K562 (cell line): ENCODE measurements at regions not wholly inside any gene's neighbourhood (a gene's known extent, or its start where the extent isn't known, plus 50 kb on each side); places are given as distances from the start of the nearest gene placed in this dataset.

Source experiments
- ATAC-seq: fragments of 200-7000 bp; cut with Tn5 transposase; 3 replicates; pipeline ENCODE4 v1.9.1; 2020; ENCODE audit warnings: moderate library complexity
- BruUV-seq: library from RNA; stranded (reverse); fragments of 400-500 nt; replicated peaks from 2 replicates; lab custom pipeline; 2021; lab: Mats Ljungman, UMichigan
- CTCF ChIA-PET: fragments of 300-600 bp; formaldehyde crosslinking; extraction: SDS; loops from one replicate; lab custom pipeline; 2021; ENCODE audit warnings: low intra/inter-chr PET ratio; lab: Yijun Ruan, JAX
- POLR2A ChIA-PET: fragments of 300-600, 350-650 bp; sonication (Branson Sonifier 250); formaldehyde crosslinking; extraction: SDS; loops from one replicate; lab custom pipeline; 2021; ENCODE audit warnings: antibody characterized with exemption, inconsistent platforms; lab: Yijun Ruan, JAX
- DNase-seq, 4 experiments: peaks; one replicate each; pipeline versions ENCODE4 v3.0.0 to v3.0.0-alpha.2; 2011 to 2018; ENCODE audit warnings: low spot score in 3 of 4, mixed read lengths in 3 of 4; ENCODE audit errors: extremely low read depth in 1 of 4
- FAIRE-seq: peaks from 2 replicates; lab custom pipeline; 2011; peaks lifted over from hg19 to GRCh38; lab: Jason Lieb, UNC
- H2AFZ ChIP-seq: 2 replicates; pipeline ENCODE4 v1.6.0; 2011; ENCODE audit warnings: low read depth, low read length, control low read depth, inconsistent platforms
- H3K27ac ChIP-seq: fragments of 200-600 bp; 3 replicates; pipeline ENCODE4 v1.8.0; 2011; ENCODE audit warnings: low read depth, mild to moderate bottlenecking, control low read depth, inconsistent platforms, low read length, moderate library complexity, mixed read lengths; ENCODE audit errors: extremely low read depth
- H3K27me3 ChIP-seq, 2 experiments: fragments of 300-600 bp in 1 of 2; 2 replicates in 1 of 2; 3 replicates in 1 of 2; pipeline versions ENCODE4 v1.6.0 to v1.8.0; 2011; ENCODE audit warnings: inconsistent platforms in 2 of 2, low read length in 2 of 2, mild to moderate bottlenecking in 1 of 2, mixed read lengths in 1 of 2, moderate library complexity in 1 of 2; ENCODE audit not compliant: control insufficient read depth in 2 of 2, insufficient read depth in 2 of 2
- H3K36me3 ChIP-seq: fragments of 300-600 bp; 3 replicates; pipeline ENCODE4 v1.8.0; 2011; ENCODE audit warnings: mild to moderate bottlenecking, low read length, inconsistent platforms; ENCODE audit not compliant: control insufficient read depth, insufficient read depth
- H3K4me1 ChIP-seq, 2 experiments: fragments of 200-600 bp in 1 of 2; replicated peaks in 1 of 2; 2 replicates in 1 of 2; 3 replicates in 1 of 2; pipeline versions ENCODE4 v1.5.1 to v1.8.0; 2011; ENCODE audit warnings: inconsistent platforms in 2 of 2, low read length in 2 of 2, mild to moderate bottlenecking in 1 of 2, mixed read lengths in 1 of 2, moderate library complexity in 1 of 2; ENCODE audit not compliant: control insufficient read depth in 2 of 2, insufficient read depth in 2 of 2
- H3K4me2 ChIP-seq: 2 replicates; pipeline ENCODE4 v1.6.1; 2011; ENCODE audit warnings: low read length, control low read depth, inconsistent platforms, mixed read lengths; ENCODE audit not compliant: insufficient read depth
- H3K4me3 ChIP-seq: fragments of 200-600 bp; sonication (generic), shearing (Covaris generic); 2 replicates; pipeline ENCODE4 v1.5.1; 2016; ENCODE audit warnings: control low read depth, inconsistent platforms
- H3K79me2 ChIP-seq: fragments of 200-600 bp; 3 replicates; pipeline ENCODE4 v1.8.0; 2011; ENCODE audit warnings: low read length, inconsistent platforms; ENCODE audit not compliant: control insufficient read depth, insufficient read depth
- H3K9ac ChIP-seq, 2 experiments: 2 replicates each; pipeline versions ENCODE4 v1.6.0 to v1.6.1; 2011; ENCODE audit warnings: low read depth in 2 of 2, low read length in 2 of 2, control low read depth in 1 of 2, inconsistent platforms in 1 of 2, mild to moderate bottlenecking in 1 of 2, mixed read lengths in 1 of 2; ENCODE audit not compliant: insufficient read depth in 1 of 2
- H3K9me1 ChIP-seq: one replicate; pipeline ENCODE4 v1.6.0; 2011; ENCODE audit warnings: inconsistent platforms, mild to moderate bottlenecking, low read length, moderate library complexity; ENCODE audit not compliant: control insufficient read depth, insufficient read depth
- H3K9me3 ChIP-seq: replicated peaks from 2 replicates; pipeline ENCODE4 v1.5.1; 2011; ENCODE audit warnings: low read depth, low read length, inconsistent platforms; ENCODE audit not compliant: control insufficient read depth, insufficient read depth
- H4K20me1 ChIP-seq: replicated peaks from 2 replicates; pipeline ENCODE4 v1.6.1; 2011; ENCODE audit warnings: low read length, inconsistent platforms, mixed read lengths; ENCODE audit not compliant: control insufficient read depth, insufficient read depth
- E2F3 ChIP-seq: fragments of 250-450 bp; sonication (Bioruptor Pico); IDR thresholded peaks from 2 replicates; pipeline ENCODE4 v1.4.0; 2020; ENCODE audit warnings: mild to moderate bottlenecking
- KAT7 ChIP-seq: sonication (generic); formaldehyde crosslinking; IDR thresholded peaks from 2 replicates; pipeline ENCODE4 v1.8.0; 2022; ENCODE audit warnings: missing genetic modification reagents, mild to moderate bottlenecking, borderline replicate concordance
- NELFE ChIP-seq: IDR thresholded peaks from 2 replicates; pipeline ENCODE4 v1.6.1; 2011; ENCODE audit warnings: mild to moderate bottlenecking; ENCODE audit not compliant: insufficient read depth, insufficient read length
- POLR2AphosphoS2 ChIP-seq: IDR thresholded peaks from 2 replicates; pipeline ENCODE4 v1.6.1; 2012; ENCODE audit warnings: low read length, improper control_type of control experiment
- PTBP1 ChIP-seq: fragments of 200-400 bp; formaldehyde crosslinking; IDR thresholded peaks from 2 replicates; pipeline ENCODE4 v1.6.1; 2017; ENCODE audit warnings: low read depth, low read length
- TAF9B ChIP-seq: fragments of 450-650 bp; IDR thresholded peaks from 2 replicates; pipeline ENCODE4 v1.6.1; 2018; ENCODE audit warnings: mild to moderate bottlenecking; ENCODE audit not compliant: partially characterized antibody
- XRCC5 ChIP-seq: fragments of 200-400 bp; formaldehyde crosslinking; IDR thresholded peaks from 2 replicates; pipeline ENCODE4 v1.6.1; 2017; ENCODE audit warnings: low read depth, mild to moderate bottlenecking, low read length
- ZFP36 ChIP-seq: fragments of 150-350 bp; IDR thresholded peaks from 2 replicates; pipeline ENCODE4 v1.6.1; 2018; ENCODE audit warnings: low read length, low read depth; ENCODE audit not compliant: partially characterized antibody
- ZNF436 ChIP-seq: fragments of 250-450, 450-650 bp; sonication (Bioruptor Pico); formaldehyde crosslinking; IDR thresholded peaks from 2 replicates; pipeline ENCODE4 v1.7.0; 2020; ENCODE audit warnings: mild to moderate bottlenecking
- WGBS: fragments of 100-300 bp; shearing (Covaris generic); methylation state at CpG from one replicate; pipeline ENCODE4 v1.1.6; 2016; ENCODE audit warnings: low coverage, mixed read lengths; ENCODE audit not compliant: insufficient coverage; ENCODE audit errors: missing lambda C conversion rate; 5-methylcytosine and 5-hydroxymethylcytosine counted together
- in situ Hi-C: fragments of 300-500 bp; cut with MboI; formaldehyde crosslinking; loops from 4 replicates; pipeline ENCODE4 v1.15.0; 2018; ENCODE audit warnings: inconsistent platforms, mixed read lengths
- intact Hi-C: fragments of 100-400 bp; cut with micrococcal nuclease; formaldehyde crosslinking; loops from 2 replicates; pipeline ENCODE4 v1.14.2; 2022
- TF ChIP-seq, protein P1 (sequence below): sonication (generic); formaldehyde crosslinking; IDR thresholded peaks from 2 replicates; pipeline ENCODE4 v1.8.0; 2023; ENCODE audit warnings: mild to moderate bottlenecking, missing genetic modification reagents
- TF ChIP-seq, protein P2 (sequence below): fragments of 450-650 bp; formaldehyde crosslinking; IDR thresholded peaks from 2 replicates; pipeline ENCODE4 v1.4.0; 2020; ENCODE audit warnings: mild to moderate bottlenecking, moderate library complexity

DNA sequence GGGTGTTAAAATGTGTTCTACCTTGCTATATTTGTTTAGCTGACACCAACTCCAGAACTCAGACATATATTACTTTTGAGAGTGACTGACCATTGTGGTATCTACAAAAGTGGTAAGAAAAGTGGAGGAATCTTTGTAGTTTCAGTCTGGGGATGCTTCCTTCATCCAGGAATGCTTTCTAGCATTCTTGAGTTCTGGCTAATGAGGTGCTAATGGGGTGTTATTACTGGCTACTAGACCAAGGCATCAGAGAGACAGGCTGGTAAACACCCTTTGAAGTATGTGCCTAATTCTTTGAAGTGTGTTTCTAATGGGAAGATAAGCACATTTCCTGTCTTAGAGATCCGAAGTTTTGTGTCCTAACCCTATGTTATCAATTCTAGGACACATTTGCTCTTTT, 310.4 kb downstream of the SPRY1 start:
- FAIRE-seq (no peak), DNase-seq (no peak), ATAC-seq (no peak)
- H3K9ac ChIP-seq, result no peak overlapping the region
- TF ChIP-seq XRCC5 (no peak), PTBP1 (no peak), TAF9B (no peak)
- TF ChIP-seq, protein P1, sequence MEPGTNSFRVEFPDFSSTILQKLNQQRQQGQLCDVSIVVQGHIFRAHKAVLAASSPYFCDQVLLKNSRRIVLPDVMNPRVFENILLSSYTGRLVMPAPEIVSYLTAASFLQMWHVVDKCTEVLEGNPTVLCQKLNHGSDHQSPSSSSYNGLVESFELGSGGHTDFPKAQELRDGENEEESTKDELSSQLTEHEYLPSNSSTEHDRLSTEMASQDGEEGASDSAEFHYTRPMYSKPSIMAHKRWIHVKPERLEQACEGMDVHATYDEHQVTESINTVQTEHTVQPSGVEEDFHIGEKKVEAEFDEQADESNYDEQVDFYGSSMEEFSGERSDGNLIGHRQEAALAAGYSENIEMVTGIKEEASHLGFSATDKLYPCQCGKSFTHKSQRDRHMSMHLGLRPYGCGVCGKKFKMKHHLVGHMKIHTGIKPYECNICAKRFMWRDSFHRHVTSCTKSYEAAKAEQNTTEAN (CRISPR knock-in tag), result no peak
- no peak overlapping the region for H2AFZ ChIP-seq
- intact Hi-C loops (no loop called here), in situ Hi-C loops (no loop called here)
- no peaks in the 10 kb centered on the region for H3K36me3 ChIP-seq
- H3K4me1 ChIP-seq, result no peaks in the 10 kb centered on the region
- ChIA-PET CTCF (no interaction called here), POLR2A (no interaction called here)
- 0% methylated on average over 1 of the region's 1 CpG for WGBS
- no peak overlapping the region for H3K4me2 ChIP-seq
- H3K79me2 ChIP-seq, result no peaks in the 10 kb centered on the region
- no peaks in the 10 kb centered on the region for H3K9me1 ChIP-seq
- H3K27ac ChIP-seq, result no peak overlapping the region
- H3K27me3 ChIP-seq, result no peaks in the 10 kb centered on the region
- H3K9me3 ChIP-seq, result no peaks in the 10 kb centered on the region
- no peaks in the 10 kb centered on the region for H4K20me1 ChIP-seq
- H3K4me3 ChIP-seq, result no peak overlapping the region
- BruUV-seq, result no TSS peak

GRCh38 chr4:123708902-123709301, 312.3 kb downstream of the SPRY1 start:
- 0% methylated on average over 1 of the region's 2 CpGs for WGBS
- Histone ChIP-seq H3K27me3 (no peaks in the 10 kb centered on the region), H4K20me1 (no peaks in the 10 kb centered on the region), H3K9me3 (no peaks in the 10 kb centered on the region), H2AFZ (no peak overlapping the region), H3K79me2 (no peaks in the 10 kb centered on the region), H3K27ac (no peak overlapping the region), H3K4me3 (no peak overlapping the region), H3K9ac (no peak overlapping the region), H3K4me2 (no peak overlapping the region), H3K4me1 (no peaks in the 10 kb centered on the region; a peak in 1 of 5 replicates), H3K36me3 (no peaks in the 10 kb centered on the region), H3K9me1 (no peaks in the 10 kb centered on the region)
- in situ Hi-C loops (no loop called here), intact Hi-C loops (no loop called here)
- FAIRE-seq (no peak), DNase-seq (no peak), ATAC-seq (no peak)
- BruUV-seq, result no TSS peak
- TF ChIP-seq NELFE (no peak), E2F3 (no peak), KAT7 (CRISPR knock-in tag) (no peak), ZFP36 (peak; percentile 93), POLR2AphosphoS2 (no peak), ZNF436 (CRISPR knock-in tag) (no peak)
- TF ChIP-seq, protein P2, sequence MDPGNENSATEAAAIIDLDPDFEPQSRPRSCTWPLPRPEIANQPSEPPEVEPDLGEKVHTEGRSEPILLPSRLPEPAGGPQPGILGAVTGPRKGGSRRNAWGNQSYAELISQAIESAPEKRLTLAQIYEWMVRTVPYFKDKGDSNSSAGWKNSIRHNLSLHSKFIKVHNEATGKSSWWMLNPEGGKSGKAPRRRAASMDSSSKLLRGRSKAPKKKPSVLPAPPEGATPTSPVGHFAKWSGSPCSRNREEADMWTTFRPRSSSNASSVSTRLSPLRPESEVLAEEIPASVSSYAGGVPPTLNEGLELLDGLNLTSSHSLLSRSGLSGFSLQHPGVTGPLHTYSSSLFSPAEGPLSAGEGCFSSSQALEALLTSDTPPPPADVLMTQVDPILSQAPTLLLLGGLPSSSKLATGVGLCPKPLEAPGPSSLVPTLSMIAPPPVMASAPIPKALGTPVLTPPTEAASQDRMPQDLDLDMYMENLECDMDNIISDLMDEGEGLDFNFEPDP (CRISPR knock-in tag), result no peak
- POLR2A ChIA-PET, result no interaction called here
- CTCF ChIA-PET, result no interaction called here
